OCI-LY7 (cell line): ENCODE measurements at regions not wholly inside any gene's neighbourhood (a gene's known extent, or its start where the extent isn't known, plus 50 kb on each side); places are given as distances from the start of the nearest gene placed in this dataset.

Experiments used
- BruUV-seq: library from RNA; stranded (reverse); fragments of 400-500 nt; replicated peaks from 2 replicates; lab custom pipeline; 2021; lab: Mats Ljungman, UMichigan
- CTCF ChIA-PET: fragments of 300-600 bp; sonication (Branson Sonifier 250); formaldehyde crosslinking; loops from one replicate; lab custom pipeline; 2022; ENCODE audit warnings: antibody characterized with exemption; ENCODE audit not compliant: unreplicated experiment; lab: Charles Lee
- POLR2A ChIA-PET: fragments of 300-600 bp; sonication (Branson Sonifier 250); formaldehyde crosslinking; loops from one replicate; lab custom pipeline; 2022; ENCODE audit warnings: antibody characterized with exemption; lab: Charles Lee
- DNase-seq: peaks from one replicate; pipeline ENCODE4 v3.0.0-alpha.2; 2015; ENCODE audit warnings: low spot score
- H2AFZ ChIP-seq: fragments of 200-600 bp; sonication (generic), shearing (Covaris generic); 2 replicates; pipeline ENCODE4 v1.6.1; 2014; ENCODE audit warnings: mild to moderate bottlenecking, antibody characterized with exemption, low read length, moderate library complexity
- H3K27ac ChIP-seq: fragments of 200-600 bp; sonication (generic); 2 replicates; pipeline ENCODE4 v1.5.1; 2014; ENCODE audit warnings: mixed run types, low read depth, mild to moderate bottlenecking, moderate library complexity, low read length, inconsistent platforms; ENCODE audit not compliant: poor library complexity, severe bottlenecking
- H3K36me3 ChIP-seq: fragments of 200-600 bp; sonication (generic); 2 replicates; pipeline ENCODE4 v1.6.1; 2014; ENCODE audit warnings: mild to moderate bottlenecking, antibody characterized with exemption, low read length, moderate library complexity, mixed read lengths; ENCODE audit not compliant: insufficient read depth
- H3K4me1 ChIP-seq: fragments of 200-600 bp; sonication (generic); 2 replicates; pipeline ENCODE4 v1.5.1; 2014; ENCODE audit warnings: mild to moderate bottlenecking, low read length; ENCODE audit not compliant: insufficient read depth, poor library complexity, severe bottlenecking
- H3K4me2 ChIP-seq: fragments of 200-600 bp; sonication (generic); 2 replicates; pipeline ENCODE4 v1.6.1; 2014; ENCODE audit warnings: mild to moderate bottlenecking, low read length
- H3K4me3 ChIP-seq: fragments of 200-600 bp; sonication (generic); 2 replicates; pipeline ENCODE4 v1.5.1; 2014; ENCODE audit warnings: mild to moderate bottlenecking, low read depth, low read length; ENCODE audit not compliant: poor library complexity, severe bottlenecking
- H3K79me2 ChIP-seq: fragments of 200-600 bp; sonication (generic); 2 replicates; pipeline ENCODE4 v1.6.1; 2016; ENCODE audit warnings: low read depth, mild to moderate bottlenecking, low read length, moderate library complexity, mixed read lengths; ENCODE audit not compliant: insufficient read depth
- H3K9me2 ChIP-seq: fragments of 200-600 bp; sonication (generic); 2 replicates; pipeline ENCODE4 v1.6.1; 2016; ENCODE audit warnings: mild to moderate bottlenecking, low read length, mixed read lengths; ENCODE audit not compliant: insufficient read depth
- H3K9me3 ChIP-seq: fragments of 200-600 bp; sonication (generic); 2 replicates; pipeline ENCODE4 v1.6.1; 2014; ENCODE audit warnings: mild to moderate bottlenecking, mixed run types, low read length, mixed read lengths
- H4K20me1 ChIP-seq: fragments of 200-600 bp; sonication (generic); 2 replicates; pipeline ENCODE4 v1.6.1; 2014; ENCODE audit warnings: mild to moderate bottlenecking, antibody characterized with exemption, low read length, moderate library complexity, mixed read lengths; ENCODE audit not compliant: insufficient read depth
- EZH2phosphoT487 ChIP-seq: fragments of 200-600 bp; sonication (generic); IDR thresholded peaks from 2 replicates; pipeline ENCODE4 v1.6.1; 2018; ENCODE audit warnings: low read depth, borderline replicate concordance, mild to moderate bottlenecking, mixed run types, antibody characterized with exemption, low read length, moderate library complexity, mixed read lengths
- intact Hi-C: fragments of 100-400 bp; cut with micrococcal nuclease; formaldehyde crosslinking; loops from one replicate; pipeline ENCODE4 v1.10.0; 2022; ENCODE audit not compliant: unreplicated experiment
- TF ChIP-seq, protein P1 (sequence below): fragments of 200-600 bp; sonication (generic); conservative IDR thresholded peaks from 2 replicates; pipeline ENCODE4 v1.5.1; 2014; ENCODE audit warnings: mild to moderate bottlenecking, antibody characterized with exemption, low read length, moderate library complexity, mixed read lengths

GRCh38 chr1:199786695-199787094 lies 240.8 kb upstream of the NR5A2 start:
- Histone ChIP-seq H3K4me2 (no peak overlapping the region), H4K20me1 (no peaks in the 10 kb centered on the region), H3K36me3 (no peaks in the 10 kb centered on the region), H3K27ac (no peak overlapping the region), H3K9me2 (no peaks in the 10 kb centered on the region), H2AFZ (no peak overlapping the region), H3K4me3 (no peak overlapping the region), H3K9me3 (no peaks in the 10 kb centered on the region), H3K4me1 (no peaks in the 10 kb centered on the region), H3K79me2 (no peaks in the 10 kb centered on the region)
- no TSS peak for BruUV-seq
- DNase-seq = no peak
- CTCF ChIA-PET = no interaction called here
- intact Hi-C loops = no loop called here
- TF ChIP-seq, protein P1, sequence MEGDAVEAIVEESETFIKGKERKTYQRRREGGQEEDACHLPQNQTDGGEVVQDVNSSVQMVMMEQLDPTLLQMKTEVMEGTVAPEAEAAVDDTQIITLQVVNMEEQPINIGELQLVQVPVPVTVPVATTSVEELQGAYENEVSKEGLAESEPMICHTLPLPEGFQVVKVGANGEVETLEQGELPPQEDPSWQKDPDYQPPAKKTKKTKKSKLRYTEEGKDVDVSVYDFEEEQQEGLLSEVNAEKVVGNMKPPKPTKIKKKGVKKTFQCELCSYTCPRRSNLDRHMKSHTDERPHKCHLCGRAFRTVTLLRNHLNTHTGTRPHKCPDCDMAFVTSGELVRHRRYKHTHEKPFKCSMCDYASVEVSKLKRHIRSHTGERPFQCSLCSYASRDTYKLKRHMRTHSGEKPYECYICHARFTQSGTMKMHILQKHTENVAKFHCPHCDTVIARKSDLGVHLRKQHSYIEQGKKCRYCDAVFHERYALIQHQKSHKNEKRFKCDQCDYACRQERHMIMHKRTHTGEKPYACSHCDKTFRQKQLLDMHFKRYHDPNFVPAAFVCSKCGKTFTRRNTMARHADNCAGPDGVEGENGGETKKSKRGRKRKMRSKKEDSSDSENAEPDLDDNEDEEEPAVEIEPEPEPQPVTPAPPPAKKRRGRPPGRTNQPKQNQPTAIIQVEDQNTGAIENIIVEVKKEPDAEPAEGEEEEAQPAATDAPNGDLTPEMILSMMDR = no peak
- no peak for TF ChIP-seq EZH2phosphoT487
- POLR2A ChIA-PET = interaction anchor here (0.7 to 0.9 kb wide), 3 partner anchors 12 to 371 kb away, joined by 3 read pairs; no protein-coding TSS in a partner anchor

GRCh38 chr1:199789141-199789540 lies 238.4 kb upstream of the NR5A2 start:
- POLR2A ChIA-PET = interaction anchor here (0.7 to 2.0 kb wide), 5 partner anchors 10 to 81 kb away, joined by 3 to 8 read pairs (median 3); no protein-coding TSS in a partner anchor
- BruUV-seq = no TSS peak
- Histone ChIP-seq H3K4me3 (no peak overlapping the region), H3K27ac (no peak overlapping the region), H4K20me1 (no peaks in the 10 kb centered on the region), H3K79me2 (no peaks in the 10 kb centered on the region), H3K4me2 (no peak overlapping the region), H3K36me3 (no peaks in the 10 kb centered on the region), H2AFZ (no peak overlapping the region), H3K9me3 (no peaks in the 10 kb centered on the region), H3K4me1 (no peaks in the 10 kb centered on the region), H3K9me2 (no peaks in the 10 kb centered on the region)
- CTCF ChIA-PET = no interaction called here
- TF ChIP-seq EZH2phosphoT487 = no peak
- TF ChIP-seq, protein P1 = no peak
- no peak for DNase-seq
- intact Hi-C loops = no loop called here

GRCh38 chr1:199791495-199791894 lies 236.0 kb upstream of the NR5A2 start:
- no peaks in the 10 kb centered on the region for H3K4me1 ChIP-seq
- no TSS peak for BruUV-seq
- H3K4me3 ChIP-seq = no peak overlapping the region

More at GRCh38 chr1:199791495-199791894, 236.0 kb upstream of the NR5A2 start:
- H3K9me3 ChIP-seq = no peaks in the 10 kb centered on the region
- ChIA-PET CTCF (no interaction called here), POLR2A (interaction anchor here (0.5 to 1.9 kb wide), 2 partner anchors 16 to 120 kb away, joined by 3 to 6 read pairs; no protein-coding TSS in a partner anchor)
- no peak for DNase-seq
- H3K36me3 ChIP-seq = no peaks in the 10 kb centered on the region
- H3K79me2 ChIP-seq = no peaks in the 10 kb centered on the region
- H3K4me2 ChIP-seq = no peak overlapping the region
- TF ChIP-seq EZH2phosphoT487 = no peak
- TF ChIP-seq, protein P1 = no peak
- no peaks in the 10 kb centered on the region for H3K9me2 ChIP-seq
- no peaks in the 10 kb centered on the region for H4K20me1 ChIP-seq
- intact Hi-C loops = no loop called here
- H2AFZ ChIP-seq = no peak overlapping the region
- no peak overlapping the region for H3K27ac ChIP-seq
